Panc1 (cell line): ENCODE measurements at regions not wholly inside any gene's neighbourhood (a gene's known extent, or its start where the extent isn't known, plus 50 kb on each side); places are given as distances from the start of the nearest gene placed in this dataset.

Experiments
- CTCF ChIP-seq: fragments of 450-650 bp; IDR thresholded peaks from 2 replicates; pipeline ENCODE4 v1.5.1; 2017; ENCODE audit warnings: mild to moderate bottlenecking
- POLR2AphosphoS5 ChIP-seq: IDR thresholded peaks from 2 replicates; pipeline ENCODE4 v1.6.1; 2012; ENCODE audit warnings: mild to moderate bottlenecking, low read depth, low read length, moderate library complexity
- SIN3A ChIP-seq: IDR thresholded peaks from 2 replicates; pipeline ENCODE4 v1.6.1; 2012; ENCODE audit warnings: low read depth, mild to moderate bottlenecking, low read length, moderate library complexity, borderline replicate concordance; ENCODE audit not compliant: insufficient read depth

- TF ChIP-seq CTCF (no peak), SIN3A (no peak), POLR2AphosphoS5 (no peak)
These were observed 161.4 kb upstream of the SPRY2 start for GRCh38 chr13:80502359-80502758.
